NOMO-1 treated with DMSO at 0.1 percent for 48 hours (cell line): ENCODE measurements at regions not wholly inside any gene's neighbourhood (a gene's known extent, or its start where the extent isn't known, plus 50 kb on each side); places are given as distances from the start of the nearest gene placed in this dataset.
"Not testable (repeated sequence)": the region's sequence is repeated elsewhere in the genome, so short reads cannot be mapped to it uniquely, and the experiment has no call there.

ENCODE experiments used
- DNase-seq: peaks from one replicate; lab custom pipeline; 2025; ENCODE audit not compliant: unreplicated experiment; lab: John Stamatoyannopoulos, UW

DNA sequence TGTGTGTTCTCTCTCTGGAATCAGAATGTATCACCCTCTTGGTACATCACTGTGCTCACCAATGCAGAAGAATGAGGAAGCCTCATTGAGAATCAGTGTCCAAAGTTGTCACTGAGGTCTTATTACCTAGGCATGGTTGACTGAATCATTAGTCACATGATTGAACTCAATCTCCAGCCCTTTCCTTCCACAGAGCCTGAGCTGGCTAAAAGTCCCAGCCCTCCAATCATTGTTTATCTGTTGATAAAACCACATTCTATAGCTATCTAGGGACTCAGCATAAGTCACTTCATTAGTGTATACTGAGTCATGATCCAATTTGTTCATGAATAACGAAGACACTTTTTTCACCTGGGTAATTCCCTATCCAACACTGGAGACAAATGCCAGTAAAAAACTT, 396.8 kb downstream of the TRAM1L1 start:
- DNase-seq: no peak

- no peak for DNase-seq
These were observed 417.2 kb downstream of the TRAM1L1 start for GRCh38 chr4:116668190-116668589.

GRCh38 chr4:116665716-116666115, 419.7 kb downstream of the TRAM1L1 start:
- DNase-seq: no peak

DNA sequence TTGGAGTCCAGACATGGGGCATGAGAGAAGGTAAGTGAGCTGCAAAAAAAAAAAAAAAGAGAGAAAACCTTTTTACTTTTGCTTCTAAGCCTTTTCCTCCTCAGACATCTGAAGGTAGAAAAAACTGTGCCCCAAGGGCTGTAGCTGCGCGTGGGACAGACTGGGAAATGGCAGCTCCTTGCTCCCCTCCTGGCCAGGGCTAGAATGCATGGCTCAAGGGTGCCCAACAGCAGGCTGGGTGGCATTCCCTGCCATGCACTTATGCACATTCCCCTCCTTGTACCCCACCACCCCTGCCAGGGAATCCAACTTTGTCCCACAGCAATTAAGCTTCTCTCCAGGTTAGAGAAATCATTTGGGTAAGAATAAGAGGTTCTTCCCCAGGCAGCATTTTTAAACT, 421.2 kb downstream of the TRAM1L1 start:
- no peak for DNase-seq

DNA sequence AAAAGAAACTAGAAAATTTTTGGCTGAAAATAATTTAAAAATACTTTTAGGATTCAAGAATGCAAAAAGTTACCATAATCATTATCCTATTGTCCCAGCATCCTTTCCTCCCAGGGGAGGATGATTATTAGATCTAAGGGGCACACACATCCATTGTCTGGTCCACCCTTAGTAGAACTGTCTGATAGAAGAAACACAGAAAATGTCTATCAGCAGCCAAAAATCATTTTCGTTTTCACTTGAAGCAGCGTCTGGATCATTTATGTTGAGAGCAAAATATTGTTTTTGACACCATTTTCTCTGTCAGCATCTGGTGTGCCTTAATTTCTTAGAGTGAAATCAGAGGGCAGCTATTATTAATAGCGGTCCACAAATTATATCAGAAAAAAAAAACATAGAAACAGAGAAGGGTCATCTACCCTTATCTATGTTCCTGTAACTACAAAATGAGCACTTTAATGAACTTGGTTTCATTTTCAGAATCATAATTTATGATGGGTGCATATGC, 446.3 kb downstream of the TRAM1L1 start:
- DNase-seq: no peak

GRCh38 chr4:116638592-116638991, 446.8 kb downstream of the TRAM1L1 start:
- DNase-seq: no peak

- peak; percentile 69 for DNase-seq
These were observed 448.5 kb downstream of the TRAM1L1 start for GRCh38 chr4:116636917-116637316.

DNA sequence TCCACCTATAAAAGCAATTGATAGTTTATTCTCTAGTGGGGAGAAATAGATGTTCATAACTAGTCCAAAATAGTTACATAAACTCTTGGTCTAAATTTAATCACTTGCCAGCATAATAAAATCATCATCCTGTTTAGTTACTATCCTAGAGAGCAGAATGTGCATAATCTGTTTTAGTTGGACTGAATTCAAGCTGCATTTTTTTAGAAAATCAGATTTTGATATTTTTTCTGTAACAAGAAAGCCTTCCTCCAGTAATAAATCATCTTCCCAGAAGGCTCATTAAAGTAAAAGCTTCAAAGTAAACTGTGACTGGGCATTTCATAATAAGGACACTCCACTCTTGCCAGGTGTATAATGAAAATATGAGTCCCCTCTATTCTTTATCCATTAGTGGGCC, 453.1 kb downstream of the TRAM1L1 start:
- no peak for DNase-seq

DNA sequence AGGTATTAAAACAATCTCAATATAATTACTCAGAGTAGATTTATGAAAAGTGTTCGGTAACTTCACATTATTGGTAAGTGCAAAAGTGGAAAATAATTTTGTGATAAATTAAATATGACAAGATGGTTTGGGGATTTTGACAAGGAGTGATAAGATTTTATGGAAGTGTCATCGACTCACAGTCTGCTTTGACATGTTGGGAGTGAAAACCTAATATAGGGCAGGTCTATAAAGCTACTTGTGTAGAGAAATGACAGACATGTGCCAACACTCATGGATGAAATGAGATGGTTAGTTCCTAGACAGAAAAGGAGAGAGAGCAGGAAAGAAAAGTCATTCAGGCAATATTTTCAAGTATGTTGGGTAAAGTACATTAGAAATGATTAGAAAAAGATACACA, 456.8 kb downstream of the TRAM1L1 start:
- DNase-seq: no peak

- no peak for DNase-seq
These were observed 457.8 kb downstream of the TRAM1L1 start for GRCh38 chr4:116627545-116627944.

DNA sequence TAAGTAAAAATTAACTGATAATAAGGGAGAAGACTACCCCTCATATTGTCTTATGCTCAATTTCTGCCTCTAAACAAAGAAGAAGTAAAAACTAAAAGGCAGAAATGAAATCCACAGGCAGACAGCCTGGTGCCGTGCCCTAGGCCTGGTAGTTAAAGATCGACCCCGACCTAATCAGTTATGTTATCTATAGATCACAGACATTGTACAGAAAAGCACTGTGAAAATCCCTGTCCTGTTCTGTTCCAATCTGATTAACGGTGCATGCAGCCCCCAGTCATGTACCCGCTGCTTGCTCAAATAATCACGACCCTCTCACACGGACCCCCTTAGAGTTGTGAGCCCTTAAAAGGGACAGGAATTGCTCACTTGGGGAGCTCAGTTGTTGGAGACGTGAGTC, 465.9 kb downstream of the TRAM1L1 start:
- DNase-seq: not testable (repeated sequence)

- no peak for DNase-seq
These were observed 466.7 kb downstream of the TRAM1L1 start for GRCh38 chr4:116618638-116619037.

DNA sequence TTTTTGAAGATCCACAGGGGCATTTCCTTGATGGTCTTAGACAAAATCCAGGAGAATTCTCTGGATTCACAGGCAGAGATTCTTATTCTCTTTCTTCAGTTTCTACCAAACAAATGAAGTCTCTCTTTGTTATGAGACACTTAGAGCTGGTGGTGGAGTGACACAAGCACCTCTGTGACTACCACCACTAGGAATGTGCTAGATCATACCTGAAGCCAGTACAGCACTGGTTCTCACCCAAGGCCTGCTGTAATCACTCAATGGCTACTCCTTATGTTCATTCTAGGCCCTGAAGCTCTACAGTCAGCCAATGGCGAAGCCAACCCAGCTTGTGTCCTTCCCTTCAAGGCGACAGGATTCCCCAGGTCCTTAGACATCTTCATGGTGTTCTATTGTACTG, 482.3 kb downstream of the TRAM1L1 start:
- DNase-seq: no peak

GRCh38 chr4:116599859-116600258, 485.5 kb downstream of the TRAM1L1 start:
- DNase-seq: no peak

GRCh38 chr4:116598980-116599789, 486.2 kb downstream of the TRAM1L1 start:
- DNase-seq: no peak

GRCh38 chr4:116598155-116598979, 487.0 kb downstream of the TRAM1L1 start:
- DNase-seq: no peak

- DNase-seq: no peak
These were observed 494.7 kb downstream of the TRAM1L1 start for GRCh38 chr4:116590648-116591047.

GRCh38 chr4:116588783-116589182, 496.6 kb downstream of the TRAM1L1 start:
- no peak for DNase-seq

- DNase-seq: no peak
These were observed 500.1 kb downstream of the TRAM1L1 start for GRCh38 chr4:116585246-116585645.

GRCh38 chr4:116577321-116577720, 508.1 kb downstream of the TRAM1L1 start:
- DNase-seq: no peak

GRCh38 chr4:116573540-116573939, 511.8 kb downstream of the TRAM1L1 start:
- no peak for DNase-seq

DNA sequence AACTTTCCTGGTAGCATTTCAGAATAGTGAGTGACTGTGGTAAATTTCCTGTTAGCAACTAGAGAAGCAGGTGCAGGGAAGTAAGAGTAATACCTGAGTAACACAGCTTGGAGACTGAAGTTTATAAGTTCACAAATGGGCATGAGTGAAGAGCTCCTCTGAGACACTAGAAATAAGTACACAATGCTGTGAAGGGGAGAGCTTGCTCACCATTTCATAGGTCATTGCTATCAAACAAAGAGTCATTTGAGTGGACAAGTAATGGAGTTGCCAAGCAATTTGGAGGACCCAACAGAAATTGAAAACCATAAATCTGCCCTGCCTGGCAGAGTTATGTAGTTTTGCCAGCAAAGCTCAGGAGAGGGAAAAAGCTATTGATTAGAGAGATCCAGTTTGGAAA, 523.6 kb downstream of the TRAM1L1 start:
- DNase-seq: no peak
